HepG2 (cell line): ENCODE measurements at regions not wholly inside any gene's neighbourhood (a gene's known extent, or its start where the extent isn't known, plus 50 kb on each side); places are given as distances from the start of the nearest gene placed in this dataset.
A peak's percentile ranks its signal among the peaks of the same experiment; 100 is the strongest.

Source experiments
- ATAC-seq: fragments of 200-7000 bp; cut with Tn5 transposase; 3 replicates; pipeline ENCODE4 v1.9.1; 2020; ENCODE audit warnings: mild to moderate bottlenecking, moderate library complexity
- BruUV-seq: library from RNA; stranded (reverse); fragments of 400-500 nt; replicated peaks from 2 replicates; lab custom pipeline; 2021; lab: Mats Ljungman, UMichigan
- CTCF ChIA-PET: fragments of 300-600 bp; formaldehyde crosslinking; extraction: SDS; loops from one replicate; lab custom pipeline; 2021; ENCODE audit warnings: low total read pairs, inconsistent platforms, low intra/inter-chr PET ratio; lab: Yijun Ruan, JAX
- POLR2A ChIA-PET: fragments of 350-600 bp; sonication (Branson Sonifier 250); formaldehyde crosslinking; loops from one replicate; lab custom pipeline; 2020; ENCODE audit warnings: antibody characterized with exemption, inconsistent platforms; lab: Yijun Ruan, JAX
- DNase-seq: peaks from one replicate; pipeline ENCODE4 v3.0.0-alpha.2; 2015; ENCODE audit warnings: low spot score
- FAIRE-seq: peaks from 3 replicates; lab custom pipeline; 2011; peaks lifted over from hg19 to GRCh38; lab: Jason Lieb, UNC
- H2AFZ ChIP-seq: one replicate; pipeline ENCODE4 v1.6.1; 2011; ENCODE audit warnings: low read length, inconsistent platforms
- H3K27ac ChIP-seq: fragments of 300-600 bp; 3 replicates; pipeline ENCODE4 v1.8.0; 2011; ENCODE audit warnings: mixed run types, mild to moderate bottlenecking, mixed read lengths, low read length, inconsistent platforms; ENCODE audit not compliant: insufficient read depth; ENCODE audit errors: extremely low read length
- H3K27me3 ChIP-seq, 2 experiments: fragments of 200-600 bp in 1 of 2; 2 replicates in 1 of 2; 3 replicates in 1 of 2; pipeline versions ENCODE4 v1.6.0 to v1.8.0; 2011; ENCODE audit warnings: low read length in 2 of 2, mild to moderate bottlenecking in 2 of 2, moderate library complexity in 2 of 2, inconsistent platforms in 1 of 2; ENCODE audit not compliant: insufficient read depth in 2 of 2, control insufficient read depth in 1 of 2
- H3K36me3 ChIP-seq, 2 experiments: fragments of 200-600 bp in 1 of 2; replicated peaks in 1 of 2; 2 replicates in 1 of 2; 3 replicates in 1 of 2; pipeline versions ENCODE4 v1.5.1 to v1.8.0; 2011; ENCODE audit warnings: low read length in 2 of 2, inconsistent platforms in 1 of 2; ENCODE audit not compliant: insufficient read depth in 2 of 2, control insufficient read depth in 1 of 2
- H3K4me1 ChIP-seq: 2 replicates; pipeline ENCODE4 v1.5.1; 2012; ENCODE audit warnings: low read length, inconsistent platforms; ENCODE audit not compliant: insufficient read depth
- H3K4me2 ChIP-seq: 2 replicates; pipeline ENCODE4 v1.6.0; 2011; ENCODE audit warnings: low read depth, low read length, inconsistent platforms
- H3K4me3 ChIP-seq, 3 experiments: fragments of 200-600 bp in 1 of 3; sonication (generic), shearing (Covaris generic) in 1 of 3; replicated peaks in 1 of 3; 2 replicates each; pipeline ENCODE4 v1.5.1; 2011 to 2016; ENCODE audit warnings: low read length in 3 of 3, inconsistent platforms in 2 of 3, low read depth in 2 of 3, mild to moderate bottlenecking in 2 of 3, control low read depth in 1 of 3, mixed read lengths in 1 of 3; ENCODE audit not compliant: insufficient read depth in 1 of 3
- H3K79me2 ChIP-seq: one replicate; pipeline ENCODE4 v1.6.1; 2011; ENCODE audit warnings: low read length, inconsistent platforms; ENCODE audit not compliant: insufficient read depth
- H3K9ac ChIP-seq: 2 replicates; pipeline ENCODE4 v1.6.0; 2011; ENCODE audit warnings: mild to moderate bottlenecking, low read depth, low read length, inconsistent platforms; ENCODE audit not compliant: insufficient read depth
- H3K9me3 ChIP-seq: 2 replicates; pipeline ENCODE4 v1.5.1; 2012; ENCODE audit warnings: mild to moderate bottlenecking, low read length
- H4K20me1 ChIP-seq: 2 replicates; pipeline ENCODE4 v1.6.0; 2011; ENCODE audit warnings: inconsistent platforms, mild to moderate bottlenecking, low read length, moderate library complexity; ENCODE audit not compliant: insufficient read depth
- CEBPB ChIP-seq: IDR thresholded peaks from 2 replicates; pipeline ENCODE4 v1.6.1; 2011; ENCODE audit warnings: low read depth, low read length, improper control_type of control experiment, borderline replicate concordance
- CEBPG ChIP-seq: IDR thresholded peaks from 2 replicates; pipeline ENCODE4 v1.6.1; 2016
- EED ChIP-seq: sonication (generic); formaldehyde crosslinking; IDR thresholded peaks from 2 replicates; pipeline ENCODE4 v1.5.0; 2020; ENCODE audit warnings: mild to moderate bottlenecking, missing genetic modification reagents
- MAFF ChIP-seq: IDR thresholded peaks from 2 replicates; pipeline ENCODE4 v1.6.1; 2011; ENCODE audit warnings: low read depth, low read length, improper control_type of control experiment
- MAFK ChIP-seq, 2 experiments: IDR thresholded peaks in 1 of 2; conservative IDR thresholded peaks in 1 of 2; 2 replicates each; pipeline ENCODE4 v1.6.1; 2011; ENCODE audit warnings: improper control_type of control experiment in 2 of 2, low read length in 2 of 2
- NFIB ChIP-seq: sonication (generic); formaldehyde crosslinking; IDR thresholded peaks from 2 replicates; pipeline ENCODE4 v1.9.0; 2021; ENCODE audit warnings: missing genetic modification reagents, mild to moderate bottlenecking, borderline replicate concordance
- ZNF30 ChIP-seq: sonication (generic); formaldehyde crosslinking; IDR thresholded peaks from 2 replicates; pipeline ENCODE4 v1.5.0; 2020; ENCODE audit warnings: mild to moderate bottlenecking, missing genetic modification reagents
- ZNF619 ChIP-seq: sonication (generic); formaldehyde crosslinking; IDR thresholded peaks from 2 replicates; pipeline ENCODE4 v1.4.0; 2020; ENCODE audit warnings: mild to moderate bottlenecking, missing genetic modification reagents
- WGBS: methylation state at CpG from one replicate; pipeline ENCODE4 v1.1.6; 2017; ENCODE audit warnings: low lambda C conversion rate; 5-methylcytosine and 5-hydroxymethylcytosine counted together
- in situ Hi-C: cut with HindIII; loops from 2 replicates; pipeline ENCODE4 v1.10.0; 2017; ENCODE audit warnings: low pct_unique_long_range_greater_than_20kb; ENCODE audit not compliant: extremely low pct_ligation_motif_present
- intact Hi-C: fragments of 100-400 bp; cut with micrococcal nuclease; formaldehyde crosslinking; loops from one replicate; pipeline ENCODE4 v1.10.0; 2022; ENCODE audit not compliant: unreplicated experiment
- TF ChIP-seq, protein P1 (sequence below), 2 experiments: fragments of 450-650 bp in 1 of 2; sonication (generic) in 1 of 2; formaldehyde crosslinking in 1 of 2; IDR thresholded peaks; 2 replicates each; pipeline versions ENCODE4 v1.6.1 to v1.8.0; 2016 to 2022; ENCODE audit warnings: antibody characterized with exemption in 1 of 2, mild to moderate bottlenecking in 1 of 2, missing genetic modification reagents in 1 of 2

GRCh38 chr9:22203371-22204138 is 194.4 kb upstream of the CDKN2B start:
- H2AFZ ChIP-seq, result no peak overlapping the region
- intact Hi-C loops, result no loop called here
- in situ Hi-C loops, result no loop called here

More at GRCh38 chr9:22203371-22204138, 194.4 kb upstream of the CDKN2B start:
- Histone ChIP-seq H3K27me3 (no peaks in the 10 kb centered on the region), H3K4me1 (no peaks in the 10 kb centered on the region), H3K4me2 (no peak overlapping the region), H3K9me3 (no peaks in the 10 kb centered on the region), H4K20me1 (no peaks in the 10 kb centered on the region), H3K4me3 (no peak overlapping the region), H3K79me2 (no peaks in the 10 kb centered on the region), H3K36me3 (no peaks in the 10 kb centered on the region), H3K27ac (no peak overlapping the region), H3K9ac (no peak overlapping the region)
- ChIA-PET CTCF (no interaction called here), POLR2A (no interaction called here)
- no peak for DNase-seq
- FAIRE-seq, result no peak
- BruUV-seq, result no TSS peak
- ATAC-seq, result no peak
- 11% methylated on average over 8 of the region's 8 CpGs for WGBS
- no peak for TF ChIP-seq NFIB (CRISPR knock-in tag)
- TF ChIP-seq, protein P1, sequence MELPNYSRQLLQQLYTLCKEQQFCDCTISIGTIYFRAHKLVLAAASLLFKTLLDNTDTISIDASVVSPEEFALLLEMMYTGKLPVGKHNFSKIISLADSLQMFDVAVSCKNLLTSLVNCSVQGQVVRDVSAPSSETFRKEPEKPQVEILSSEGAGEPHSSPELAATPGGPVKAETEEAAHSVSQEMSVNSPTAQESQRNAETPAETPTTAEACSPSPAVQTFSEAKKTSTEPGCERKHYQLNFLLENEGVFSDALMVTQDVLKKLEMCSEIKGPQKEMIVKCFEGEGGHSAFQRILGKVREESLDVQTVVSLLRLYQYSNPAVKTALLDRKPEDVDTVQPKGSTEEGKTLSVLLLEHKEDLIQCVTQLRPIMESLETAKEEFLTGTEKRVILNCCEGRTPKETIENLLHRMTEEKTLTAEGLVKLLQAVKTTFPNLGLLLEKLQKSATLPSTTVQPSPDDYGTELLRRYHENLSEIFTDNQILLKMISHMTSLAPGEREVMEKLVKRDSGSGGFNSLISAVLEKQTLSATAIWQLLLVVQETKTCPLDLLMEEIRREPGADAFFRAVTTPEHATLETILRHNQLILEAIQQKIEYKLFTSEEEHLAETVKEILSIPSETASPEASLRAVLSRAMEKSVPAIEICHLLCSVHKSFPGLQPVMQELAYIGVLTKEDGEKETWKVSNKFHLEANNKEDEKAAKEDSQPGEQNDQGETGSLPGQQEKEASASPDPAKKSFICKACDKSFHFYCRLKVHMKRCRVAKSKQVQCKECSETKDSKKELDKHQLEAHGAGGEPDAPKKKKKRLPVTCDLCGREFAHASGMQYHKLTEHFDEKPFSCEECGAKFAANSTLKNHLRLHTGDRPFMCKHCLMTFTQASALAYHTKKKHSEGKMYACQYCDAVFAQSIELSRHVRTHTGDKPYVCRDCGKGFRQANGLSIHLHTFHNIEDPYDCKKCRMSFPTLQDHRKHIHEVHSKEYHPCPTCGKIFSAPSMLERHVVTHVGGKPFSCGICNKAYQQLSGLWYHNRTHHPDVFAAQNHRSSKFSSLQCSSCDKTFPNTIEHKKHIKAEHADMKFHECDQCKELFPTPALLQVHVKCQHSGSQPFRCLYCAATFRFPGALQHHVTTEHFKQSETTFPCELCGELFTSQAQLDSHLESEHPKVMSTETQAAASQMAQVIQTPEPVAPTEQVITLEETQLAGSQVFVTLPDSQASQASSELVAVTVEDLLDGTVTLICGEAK (IDR thresholded peaks at IDR 0.05), result no peak
- TF ChIP-seq, protein P1 (CRISPR knock-in tag; IDR thresholded peaks at IDR 0.05), result no peak
- no peak for TF ChIP-seq ZNF30 (CRISPR knock-in tag)
- TF ChIP-seq MAFK (conservative IDR thresholded peaks at IDR 0.05 in 1 of 2, IDR thresholded peaks at IDR 0.05 in 1 of 2; ENCODE audit: low read length in 2 of 2), result peak; percentile 98 to 99
- TF ChIP-seq EED (CRISPR knock-in tag), result no peak
- no peak for TF ChIP-seq ZNF619
- peak; percentile 99 for TF ChIP-seq MAFF
- peak; percentile 86; the same call in 1 of the 2 replicates for TF ChIP-seq CEBPB
- TF ChIP-seq CEBPG (CRISPR knock-in tag), result peak; percentile 52; the same call in 1 of the 2 replicates
